Hematopoietic multipotent progenitor cell treated with erythropoietin and hydrocortisone succinate and interleukin-3 and kit ligand, for 15 days (in vitro differentiated cells): ENCODE measurements at regions not wholly inside any gene's neighbourhood (a gene's known extent, or its start where the extent isn't known, plus 50 kb on each side); places are given as distances from the start of the nearest gene placed in this dataset.
"Not testable (repeated sequence)": the region's sequence is repeated elsewhere in the genome, so short reads cannot be mapped to it uniquely, and the experiment has no call there.

ENCODE experiments used
- DNase-seq: peaks from one replicate; pipeline ENCODE4 v3.0.0-alpha.2; 2015; ENCODE audit warnings: low spot score

DNA sequence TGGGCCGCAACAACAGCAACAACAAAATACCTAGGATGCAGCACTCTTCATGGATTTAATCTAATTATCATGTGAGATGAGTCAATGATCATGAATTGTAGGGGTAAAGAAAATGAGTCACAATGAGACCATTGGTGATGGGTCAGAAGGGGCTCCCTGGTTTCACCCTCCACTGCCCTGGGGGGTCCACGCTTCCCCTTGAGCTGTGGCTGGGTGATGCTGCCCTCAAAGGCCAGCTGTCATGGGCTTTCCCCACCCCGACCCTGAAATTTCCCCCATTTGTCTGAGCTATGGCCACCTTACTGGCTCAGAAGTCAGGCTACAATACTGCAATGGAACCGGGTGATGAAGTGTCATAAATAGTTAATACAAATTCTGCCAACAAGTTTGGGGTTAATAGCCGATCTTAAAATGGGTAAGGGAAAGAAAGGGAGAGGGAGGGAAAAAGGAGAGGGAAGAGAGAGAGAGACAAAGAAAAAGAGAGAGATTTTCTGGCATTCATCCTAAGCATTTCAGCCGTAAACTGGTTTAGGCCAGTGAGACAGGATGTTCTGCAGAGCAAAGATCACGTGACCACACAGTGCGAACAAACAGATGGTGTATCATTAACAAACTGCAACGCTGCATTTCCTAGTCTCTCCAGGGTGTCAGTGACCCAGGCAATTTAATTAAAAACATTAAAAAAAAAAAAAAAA lies 143.4 kb upstream of the ERRFI1 start:
- DNase-seq: no peak

- no peak for DNase-seq
Measured at GRCh38 chr1:8167936-8168335, 141.8 kb upstream of the ERRFI1 start.

GRCh38 chr1:8166406-8166805 lies 140.3 kb upstream of the ERRFI1 start:
- no peak for DNase-seq

GRCh38 chr1:8165595-8166360 lies 139.7 kb upstream of the ERRFI1 start:
- DNase-seq: no peak

GRCh38 chr1:8164670-8165069 lies 138.6 kb upstream of the ERRFI1 start:
- no peak for DNase-seq

GRCh38 chr1:8163039-8163438 lies 136.9 kb upstream of the ERRFI1 start:
- DNase-seq: no peak

DNA sequence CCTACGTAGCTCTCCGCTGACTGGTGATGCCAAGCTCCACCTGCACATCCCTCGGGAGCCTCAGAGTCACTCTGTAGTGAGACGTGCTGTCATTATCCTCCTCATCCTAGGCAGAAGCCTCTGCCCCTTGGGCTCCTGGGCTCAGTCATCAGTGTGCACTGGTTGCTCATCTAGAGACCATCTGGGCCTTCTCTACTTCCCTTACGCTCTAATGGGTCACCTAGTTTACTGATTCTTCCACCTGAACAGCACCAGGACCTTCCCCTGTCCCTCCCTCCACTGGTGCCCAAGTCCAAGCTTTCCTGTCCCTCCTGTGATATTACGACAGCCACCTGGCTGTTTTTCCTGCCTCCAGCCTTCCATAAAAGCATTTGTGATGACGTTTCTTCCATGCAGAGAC lies 136.1 kb upstream of the ERRFI1 start:
- DNase-seq: no peak

DNA sequence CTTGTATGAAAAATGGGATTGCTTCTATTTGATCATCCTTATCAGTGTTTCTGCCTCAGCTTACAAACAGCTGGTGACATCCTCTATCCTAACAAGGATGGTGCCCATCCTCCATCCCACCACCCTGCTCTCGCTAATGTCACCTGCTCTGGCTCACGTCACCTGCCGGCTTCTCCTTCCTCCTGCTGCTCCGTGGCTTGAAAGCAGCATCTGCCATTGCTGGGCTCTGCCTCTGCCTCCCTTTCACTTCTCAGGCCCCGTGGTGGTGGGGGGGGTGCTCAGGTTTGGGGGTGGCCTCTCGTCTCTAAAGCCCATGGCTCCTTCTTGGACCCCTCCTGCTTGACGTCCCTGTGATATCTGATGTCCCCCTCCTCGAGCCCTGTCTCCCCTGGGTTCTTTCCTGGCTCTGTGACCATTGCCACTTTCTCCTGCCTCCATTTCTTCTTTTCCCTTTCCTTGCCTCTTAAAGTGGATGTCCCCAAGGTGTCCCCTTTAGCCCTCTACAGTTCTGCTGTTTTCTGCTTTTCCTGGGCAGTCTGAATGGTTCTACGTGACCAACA lies 135.5 kb upstream of the ERRFI1 start:
- no peak for DNase-seq

DNA sequence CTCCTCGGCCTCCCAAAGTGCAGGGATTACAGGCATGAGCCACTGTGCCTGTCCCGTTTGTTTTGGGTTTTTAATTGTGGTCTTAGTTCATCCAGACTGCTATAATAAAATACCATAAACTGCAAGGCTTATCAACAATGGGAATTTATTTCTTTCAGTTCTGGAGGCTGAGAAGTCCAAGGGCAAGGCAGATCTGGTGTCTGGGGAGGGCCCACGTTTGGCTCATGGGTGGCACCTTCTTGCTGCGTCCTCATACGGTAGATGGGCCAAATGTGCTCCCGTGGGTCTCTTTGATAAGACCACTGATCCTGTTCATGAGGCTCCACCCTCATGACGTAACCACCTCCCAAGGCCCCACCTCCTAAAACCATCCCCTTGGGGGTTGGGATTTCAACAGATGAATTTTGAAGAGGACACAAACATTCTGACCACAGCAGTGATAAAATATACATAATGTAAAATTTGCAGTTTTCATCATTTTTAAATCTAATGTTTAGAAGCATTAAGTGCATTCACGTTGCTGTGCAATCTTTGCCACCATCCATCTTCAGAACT lies 133.4 kb upstream of the ERRFI1 start:
- DNase-seq: no peak

GRCh38 chr1:8158995-8159394 lies 132.9 kb upstream of the ERRFI1 start:
- DNase-seq: no peak

DNA sequence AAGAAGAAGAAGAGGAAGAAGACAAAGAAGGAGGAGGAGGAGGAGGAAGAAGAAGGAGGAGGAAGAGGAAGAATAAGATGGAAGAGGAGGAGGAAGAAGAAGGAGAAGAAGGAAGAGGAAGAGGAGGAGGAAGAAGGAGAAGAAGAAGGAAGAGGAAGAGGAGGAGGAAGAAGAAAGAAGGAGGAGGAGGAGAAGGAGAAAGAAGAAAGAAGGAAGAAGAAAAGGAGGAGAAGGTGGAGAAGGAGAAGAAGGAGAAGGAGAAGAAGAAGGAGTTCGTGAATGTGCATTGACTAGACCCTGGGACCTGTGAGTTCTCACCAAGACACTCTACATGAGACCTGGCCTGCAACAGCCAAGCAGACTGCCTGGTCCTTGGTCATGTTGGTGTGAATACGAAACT lies 131.7 kb upstream of the ERRFI1 start:
- DNase-seq: no peak

- DNase-seq: no peak
Measured at GRCh38 chr1:8155528-8156186, 129.5 kb upstream of the ERRFI1 start.

DNA sequence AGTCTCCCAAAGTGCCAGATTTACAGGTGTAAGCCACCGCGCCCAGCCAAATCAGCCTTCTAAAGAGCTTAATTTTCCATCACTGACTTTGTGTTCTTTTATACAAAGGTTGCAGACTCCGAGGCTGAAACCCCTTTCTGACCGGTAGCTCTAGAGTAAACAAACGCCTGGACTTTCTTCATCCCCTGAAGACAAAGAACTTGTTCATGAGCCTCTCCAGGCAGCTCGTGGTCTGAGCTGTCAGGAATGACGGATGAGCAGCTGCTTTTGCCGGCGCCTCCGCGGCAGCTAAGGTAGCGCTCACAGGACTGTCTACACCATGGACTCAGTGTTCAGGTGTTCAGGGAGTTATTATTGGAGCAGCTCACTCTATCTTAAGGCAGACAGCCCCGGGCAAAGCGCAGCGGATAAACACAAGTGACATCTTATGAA lies 128.5 kb upstream of the ERRFI1 start:
- DNase-seq: no peak

DNA sequence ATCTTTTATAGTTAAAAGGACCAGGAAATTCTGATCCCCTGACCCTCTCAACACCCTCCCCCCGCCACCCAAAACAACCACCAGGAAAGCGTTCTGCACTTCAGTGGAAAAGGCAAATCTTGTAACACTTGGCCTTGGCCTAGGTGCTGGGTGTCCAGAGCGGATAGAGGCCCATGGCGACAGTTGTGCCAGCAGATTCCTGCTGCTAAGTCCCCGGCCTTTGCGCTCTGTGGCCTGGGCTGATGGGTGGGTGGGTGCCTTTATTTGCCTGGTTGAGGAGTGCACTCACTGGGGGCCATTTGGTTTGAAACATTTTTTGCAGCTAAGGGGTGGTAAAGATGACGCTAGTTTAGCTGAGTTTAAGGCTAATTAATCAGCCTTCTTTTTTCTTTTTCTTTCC lies 127.9 kb upstream of the ERRFI1 start:
- DNase-seq: no peak

DNA sequence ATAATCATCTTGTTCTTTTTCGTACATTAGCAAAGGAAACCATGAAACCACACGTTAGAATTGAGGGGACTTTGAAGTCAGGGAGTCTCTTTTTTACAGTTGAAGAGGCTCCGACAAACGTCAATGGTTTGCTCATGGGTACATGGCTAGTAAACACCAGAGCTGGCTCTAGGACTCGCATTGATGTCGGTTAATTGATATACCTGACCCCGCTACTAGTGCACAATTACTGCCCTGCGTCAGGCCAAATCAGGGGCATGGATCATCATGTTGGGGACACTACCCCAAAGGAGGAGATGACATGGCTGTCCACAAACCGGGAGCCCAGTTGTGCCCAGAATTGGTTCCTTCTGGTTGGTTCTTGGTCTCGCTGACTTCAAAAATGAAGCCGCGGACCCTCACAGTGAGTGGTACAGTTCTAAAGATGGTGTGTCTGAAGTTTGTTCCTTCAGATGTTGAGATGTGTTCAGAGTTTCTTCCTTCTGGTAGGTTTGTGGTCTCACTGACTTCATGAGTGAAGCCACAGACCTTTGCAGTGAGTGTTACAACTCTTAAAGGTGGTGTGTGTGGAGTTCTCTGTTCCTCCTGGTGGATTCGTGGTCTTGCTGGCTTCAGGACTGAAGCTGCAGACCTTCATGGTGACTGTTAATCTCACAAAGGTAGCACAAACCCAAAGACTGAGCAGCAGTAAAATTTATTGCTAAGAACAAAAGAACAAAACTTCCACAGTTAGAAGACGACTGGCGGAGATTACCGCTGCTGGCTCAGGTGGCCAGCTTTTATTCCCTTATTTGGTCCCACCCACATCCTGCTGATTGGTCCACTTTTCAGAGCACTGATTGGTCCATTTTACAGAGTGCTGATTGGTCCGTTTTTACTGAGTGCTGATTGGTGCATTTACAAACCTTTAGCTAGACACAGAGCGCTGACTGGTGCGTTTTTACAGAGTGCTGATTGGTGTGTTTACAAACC lies 126.9 kb upstream of the ERRFI1 start:
- no peak for DNase-seq

DNA sequence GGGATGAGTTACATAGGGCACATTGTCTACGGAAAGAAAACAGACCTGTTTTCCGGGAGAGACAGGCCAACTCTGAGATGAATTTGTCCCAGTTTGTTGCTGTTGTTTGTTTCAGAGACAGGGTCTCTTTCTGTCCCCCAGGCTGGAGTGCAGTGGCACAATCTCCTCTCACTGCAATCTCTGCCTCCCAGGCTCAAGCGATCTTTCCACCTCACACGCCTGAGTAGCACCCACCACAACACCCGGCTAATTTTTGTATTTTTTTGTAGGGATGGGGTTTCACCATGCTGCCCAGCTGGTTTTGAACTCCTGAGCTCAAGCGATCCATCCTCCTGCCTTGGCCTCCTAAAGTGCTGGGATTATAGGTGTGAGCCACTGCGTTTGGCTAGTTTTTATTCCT lies 125.5 kb upstream of the ERRFI1 start:
- no peak for DNase-seq

- not testable (repeated sequence) for DNase-seq
Measured at GRCh38 chr1:8149756-8150155, 123.6 kb upstream of the ERRFI1 start.

GRCh38 chr1:8147956-8148355 lies 121.8 kb upstream of the ERRFI1 start:
- DNase-seq: no peak

- no peak for DNase-seq
Measured at GRCh38 chr1:8146257-8146855, 120.2 kb upstream of the ERRFI1 start.

GRCh38 chr1:8145545-8146202 lies 119.6 kb upstream of the ERRFI1 start:
- no peak for DNase-seq
